GM18870 (cell line): ENCODE measurements at regions not wholly inside any gene's neighbourhood (a gene's known extent, or its start where the extent isn't known, plus 50 kb on each side); places are given as distances from the start of the nearest gene placed in this dataset.
"Not testable (repeated sequence)": the region's sequence is repeated elsewhere in the genome, so short reads cannot be mapped to it uniquely, and the experiment has no call there.

Source experiments
- ATAC-seq: cut with Tn5 transposase; IDR thresholded peaks from one replicate; pipeline ENCODE4 v1.9.1; 2021; ENCODE audit warnings: moderate library complexity; ENCODE audit not compliant: unreplicated experiment

DNA sequence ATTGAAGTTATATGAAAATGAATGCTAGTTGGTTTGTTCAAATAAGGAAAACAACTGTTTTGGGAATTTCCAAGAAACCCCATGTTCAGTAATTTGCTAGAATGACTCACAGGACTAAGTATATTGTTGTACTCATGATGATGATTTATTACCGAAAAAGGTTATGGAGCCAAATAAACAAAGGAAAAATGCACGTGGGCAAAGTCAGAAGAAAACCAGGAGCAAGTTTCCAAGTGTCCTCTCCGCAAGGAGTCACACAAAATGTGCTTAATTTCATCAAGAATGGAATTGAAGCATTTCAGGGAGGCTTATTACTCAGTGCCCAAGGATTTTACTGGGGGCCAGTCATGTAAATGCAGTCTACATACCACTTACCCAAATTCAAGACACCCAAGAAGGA is 1652.4 kb upstream of the TMEFF2 start:
- no peak for ATAC-seq

DNA sequence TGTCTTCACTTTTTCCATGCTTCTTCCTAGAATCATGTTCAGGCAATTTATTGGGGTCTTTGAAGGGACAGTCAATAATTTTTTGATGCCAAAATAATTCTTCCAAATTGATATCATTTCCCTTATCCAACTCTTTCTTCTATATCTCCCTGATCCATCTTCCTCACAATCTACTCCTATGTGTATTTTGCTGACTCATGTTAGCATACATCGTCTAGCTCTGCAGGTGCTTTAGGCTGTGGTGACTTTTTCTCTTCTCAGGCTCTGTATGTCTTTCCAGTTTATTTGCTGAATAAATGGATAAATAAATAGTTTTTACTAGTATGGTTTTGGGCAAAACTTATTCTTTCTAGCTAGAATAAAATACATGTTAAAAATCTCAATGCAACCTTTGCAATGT is 1650.9 kb upstream of the TMEFF2 start:
- no peak for ATAC-seq

GRCh38 chr2:193843675-193844074 is 1648.9 kb upstream of the TMEFF2 start:
- ATAC-seq, result no peak

DNA sequence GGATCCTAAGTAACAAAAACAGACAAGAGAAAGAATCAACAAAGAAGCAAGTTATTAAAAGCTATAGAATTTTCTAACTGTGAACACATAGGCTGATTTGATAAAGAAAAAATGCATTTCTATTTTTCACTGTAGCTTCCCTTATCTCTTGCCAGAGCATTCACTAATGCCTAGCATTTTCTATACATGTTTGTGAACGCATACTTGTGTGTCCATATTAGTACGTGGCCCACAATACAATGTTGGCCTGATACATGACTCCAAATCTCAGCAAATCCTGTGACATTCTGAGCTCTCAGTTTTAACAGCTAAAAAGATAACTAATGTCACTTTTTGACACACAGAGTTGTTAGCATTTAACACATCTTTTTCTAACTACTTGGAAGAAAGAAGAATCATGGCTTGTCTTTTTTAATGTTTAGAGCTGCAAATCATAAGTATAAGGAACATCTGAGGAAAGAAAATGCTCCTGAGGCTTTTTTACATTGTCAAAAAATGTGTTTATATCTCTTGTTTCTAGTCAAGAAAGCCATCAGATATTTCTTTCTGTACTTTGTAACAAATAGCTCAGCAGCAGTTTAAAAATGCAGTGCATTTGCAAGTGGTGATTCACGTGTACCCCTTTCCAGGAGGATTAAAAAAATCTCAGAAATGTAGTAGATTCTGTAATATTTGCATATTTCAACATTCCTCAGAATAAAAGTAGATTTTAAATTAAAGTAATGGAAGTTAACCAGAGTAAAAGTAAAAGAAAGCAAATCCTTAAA is 1646.8 kb upstream of the TMEFF2 start:
- ATAC-seq, result no peak

DNA sequence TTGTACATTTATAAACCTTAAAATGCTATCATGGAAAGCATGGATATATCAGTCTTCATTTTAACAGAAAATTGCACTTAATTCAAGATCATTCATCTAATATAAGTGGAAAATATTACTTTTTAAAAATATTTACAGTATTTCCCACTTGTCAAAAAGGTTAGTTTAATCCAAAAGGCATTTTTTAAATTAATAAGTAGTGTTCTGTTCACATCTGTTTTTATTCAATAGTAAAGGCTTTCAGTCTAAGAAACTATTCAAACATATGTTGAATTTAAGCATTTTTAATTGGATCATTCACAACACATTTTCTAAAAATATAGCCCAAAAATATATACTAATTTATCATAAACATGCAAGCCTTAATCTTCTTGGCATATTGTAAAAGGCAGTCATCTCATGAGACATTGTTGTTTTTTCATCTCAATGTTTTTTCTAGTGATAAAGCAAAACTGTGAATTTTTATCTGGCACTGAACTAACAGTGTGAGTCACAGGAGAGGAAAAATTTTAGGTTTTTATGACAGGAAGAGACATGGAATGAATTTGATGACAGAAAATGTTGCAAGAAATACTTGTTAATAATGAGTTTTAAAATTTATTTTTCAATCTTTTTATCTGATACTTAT is 1642.5 kb upstream of the TMEFF2 start:
- no peak for ATAC-seq

DNA sequence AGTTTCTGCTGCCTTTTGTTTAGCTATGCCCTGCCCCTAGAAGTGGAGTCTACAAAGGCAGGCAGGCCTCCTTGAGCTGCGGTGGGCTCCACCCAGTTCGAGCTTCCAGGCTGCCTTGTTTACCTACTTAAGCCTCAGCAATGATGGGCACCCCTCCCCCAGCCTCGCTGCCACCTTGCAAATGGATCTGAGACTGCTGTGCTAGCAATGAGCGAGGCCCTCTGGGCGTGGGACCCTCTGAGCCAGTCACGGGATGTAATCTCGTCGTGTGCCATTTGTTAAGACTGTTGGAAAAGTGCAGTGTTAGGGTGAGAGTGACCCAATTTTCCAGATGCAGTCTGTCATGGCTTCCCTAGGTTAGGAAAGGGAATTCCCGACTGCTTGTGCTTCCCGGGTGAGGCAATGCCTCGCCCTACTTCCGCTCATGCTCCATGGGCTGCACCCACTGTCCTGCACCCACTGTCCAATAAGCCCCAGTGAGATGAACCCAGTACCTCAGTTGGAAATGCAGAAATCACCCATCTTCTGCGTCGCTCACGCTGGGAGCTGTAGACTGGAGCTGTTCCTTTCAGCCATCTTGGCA is 1641.8 kb upstream of the TMEFF2 start:
- not testable (repeated sequence) for ATAC-seq

DNA sequence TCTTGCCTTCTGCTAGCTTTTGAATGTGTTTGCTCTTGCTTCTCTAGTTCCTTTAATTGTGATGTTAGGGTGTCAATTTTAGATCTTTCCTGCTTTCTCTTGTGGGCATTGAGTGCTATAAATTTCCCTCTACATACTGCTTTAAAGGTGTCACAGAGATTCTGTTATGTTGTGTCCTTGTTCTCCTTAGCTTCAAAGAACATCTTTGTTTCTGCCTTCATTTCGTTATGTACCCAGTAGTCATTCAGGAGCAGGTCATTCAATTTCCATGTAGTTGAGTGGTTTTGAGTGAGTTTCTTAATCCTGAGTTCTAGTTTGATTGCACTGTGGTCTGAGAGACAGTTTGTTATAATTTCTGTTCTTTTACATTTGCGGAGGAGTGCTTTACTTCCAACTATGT is 1639.2 kb upstream of the TMEFF2 start:
- ATAC-seq, result not testable (repeated sequence)

GRCh38 chr2:193824474-193824873 is 1629.7 kb upstream of the TMEFF2 start:
- ATAC-seq, result no peak

GRCh38 chr2:193818801-193819499 is 1624.2 kb upstream of the TMEFF2 start:
- ATAC-seq, result no peak

DNA sequence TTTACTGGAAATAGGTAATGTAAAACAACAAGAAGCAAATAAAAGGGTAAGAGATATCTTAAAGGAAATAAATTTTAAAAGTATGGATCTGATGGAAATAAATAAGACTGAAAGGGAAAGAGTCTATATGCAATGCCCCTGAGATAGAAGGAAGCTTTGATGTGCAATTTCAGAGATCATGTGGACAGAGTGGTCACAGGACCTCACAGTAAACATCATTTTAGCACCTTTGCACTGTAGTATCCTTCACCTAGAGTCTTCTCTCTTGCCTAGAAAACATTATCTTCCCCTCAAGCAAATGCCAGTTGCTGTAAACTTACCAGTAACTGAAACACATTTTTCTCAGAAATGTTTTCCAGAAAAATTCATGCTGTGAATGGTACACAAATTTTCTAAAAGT is 1621.3 kb upstream of the TMEFF2 start:
- no peak for ATAC-seq

GRCh38 chr2:193810533-193810932 is 1615.8 kb upstream of the TMEFF2 start:
- ATAC-seq, result no peak

DNA sequence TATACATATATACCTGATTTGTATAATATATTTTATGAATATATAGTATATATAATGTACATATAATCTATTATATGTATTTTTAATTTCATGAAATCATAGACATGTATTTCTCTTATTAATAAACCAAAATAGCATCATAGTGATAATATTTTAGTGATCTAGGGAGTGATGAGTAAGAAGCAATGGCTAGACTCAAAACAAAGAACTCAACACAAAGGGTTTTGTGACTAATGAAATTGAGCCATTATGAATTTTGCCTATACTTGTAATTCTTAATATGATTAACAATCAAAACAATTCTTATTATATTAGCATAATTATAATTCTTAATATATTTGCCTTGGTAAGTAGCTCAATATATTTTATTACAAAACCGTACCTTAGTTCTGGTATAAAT is 1614.1 kb upstream of the TMEFF2 start:
- no peak for ATAC-seq

DNA sequence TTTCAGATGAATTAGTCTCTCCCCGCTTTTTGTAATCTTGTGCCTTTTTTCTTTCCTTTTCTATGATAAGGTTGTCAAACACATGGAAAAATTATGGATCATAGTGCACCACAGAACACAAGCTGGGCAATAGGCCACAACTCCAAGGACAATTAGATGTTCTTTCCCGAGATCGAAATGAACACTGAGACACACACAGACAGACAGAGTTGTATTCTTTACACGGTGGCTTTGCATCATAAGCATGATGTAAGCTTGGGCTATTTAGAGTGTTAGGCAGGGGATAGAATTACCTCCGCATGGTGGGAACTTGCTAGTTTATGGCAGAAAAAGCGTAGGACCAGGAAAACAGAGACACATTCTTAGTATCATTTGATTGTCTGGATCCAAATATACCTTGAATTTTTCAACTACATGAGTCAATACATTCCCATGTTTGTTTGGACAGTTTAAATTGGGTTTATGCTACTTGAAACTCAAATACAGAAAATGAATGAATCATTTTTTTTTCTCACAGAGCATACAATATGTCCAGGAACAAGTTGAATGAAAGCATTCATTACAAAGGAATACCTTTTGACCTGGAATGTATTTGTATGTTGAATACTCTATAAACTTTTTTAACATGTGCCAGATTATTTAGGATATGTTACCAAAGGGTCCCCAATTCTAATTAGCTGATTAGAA is 1611.5 kb upstream of the TMEFF2 start:
- ATAC-seq, result no peak

DNA sequence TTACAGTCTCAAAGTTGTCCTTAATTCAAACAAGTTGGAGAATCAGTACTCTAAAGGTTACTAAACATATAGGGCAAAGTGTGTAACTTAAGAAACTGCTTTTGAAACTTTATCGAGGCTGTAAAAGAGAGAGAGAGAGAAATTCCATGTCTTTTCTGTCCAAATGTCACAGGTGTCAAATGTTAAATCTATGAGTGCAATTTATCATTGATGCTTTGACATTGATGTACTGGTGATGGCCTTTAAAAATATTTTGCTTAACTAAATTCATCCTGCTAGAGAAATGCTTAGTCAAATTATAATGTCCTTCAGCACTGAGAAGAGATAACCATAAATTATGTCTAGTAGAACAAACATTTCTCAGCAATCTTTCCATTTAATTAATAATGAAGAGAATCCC is 1602.1 kb upstream of the TMEFF2 start:
- ATAC-seq, result no peak

GRCh38 chr2:193793914-193794313 is 1599.2 kb upstream of the TMEFF2 start:
- ATAC-seq, result no peak

GRCh38 chr2:193783681-193784080 is 1588.9 kb upstream of the TMEFF2 start:
- ATAC-seq, result no peak

DNA sequence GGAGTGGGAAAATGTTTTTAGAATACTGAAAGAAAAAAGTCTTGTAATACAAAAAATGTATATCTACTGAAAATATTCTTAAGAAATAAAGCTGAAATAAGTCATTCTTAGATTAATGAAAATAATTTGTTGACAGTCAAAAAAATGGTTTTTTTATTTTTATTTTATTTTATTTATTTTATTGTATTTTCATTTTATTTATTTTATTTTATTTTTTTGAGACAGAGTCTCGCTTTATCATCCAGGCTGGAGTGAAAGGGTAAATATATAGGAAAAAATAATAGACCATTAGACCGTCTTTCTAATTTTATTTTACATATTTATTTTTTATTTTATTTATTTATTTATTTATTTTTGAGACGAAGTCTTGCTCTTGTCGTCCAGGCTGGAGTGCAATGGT is 1583.6 kb upstream of the TMEFF2 start:
- ATAC-seq, result no peak

- ATAC-seq, result no peak
Measured at GRCh38 chr2:193776988-193777387, 1582.3 kb upstream of the TMEFF2 start.

- no peak for ATAC-seq
Measured at GRCh38 chr2:193774166-193774565, 1579.4 kb upstream of the TMEFF2 start.

GRCh38 chr2:193751299-193751698 is 1556.6 kb upstream of the TMEFF2 start:
- no peak for ATAC-seq

DNA sequence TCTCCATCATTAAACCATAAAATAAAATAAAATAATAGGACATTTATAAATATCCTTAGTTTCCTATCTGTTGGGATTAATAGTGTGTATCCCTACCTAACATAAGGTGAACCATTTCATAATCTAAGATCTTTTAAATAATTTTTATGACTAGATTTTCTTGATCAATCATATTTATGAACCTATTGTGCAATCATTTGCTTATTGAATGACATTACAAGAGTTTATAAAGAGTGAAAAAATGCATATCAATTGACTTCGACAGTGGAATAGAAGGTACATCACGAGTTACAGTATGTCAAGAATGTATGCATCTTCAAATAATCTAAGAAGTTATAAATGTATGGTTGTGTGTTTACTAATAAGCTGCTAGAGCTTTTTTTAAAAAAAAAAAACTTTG is 1554.8 kb upstream of the TMEFF2 start:
- no peak for ATAC-seq
